ENCODE measurements at regions not wholly inside any gene's neighbourhood (a gene's known extent, or its start where the extent isn't known, plus 50 kb on each side); places are given as distances from the start of the nearest gene placed in this dataset.

- TF ChIP-seq ATF2 (IDR thresholded peaks at IDR 0.05; ENCODE audit: low read length) (no peak), NFYB (IDR thresholded peaks at IDR 0.05; ENCODE audit: insufficient read depth, low read depth, low read length) (no peak), E2F8 (IDR thresholded peaks at IDR 0.05; ENCODE audit: low read depth, partially characterized antibody) (no peak)
Observed at GRCh38 chr14:21884995-21885394, 211.4 kb upstream of the OR4E1 start (continued).

GRCh38 chr14:21882226-21882625, 208.6 kb upstream of the OR4E1 start:
- no peak overlapping the region for H3K4me3 ChIP-seq
- no peaks in the 10 kb centered on the region for H3K27me3 ChIP-seq (replicated peaks in 1 of 2; ENCODE audit: control insufficient read depth in 2 of 2, insufficient read depth in 2 of 2, low read length in 1 of 2)
- H4K20me1 ChIP-seq (ENCODE audit: control insufficient read depth, insufficient read depth): no peaks in the 10 kb centered on the region
- no peak overlapping the region for H2AFZ ChIP-seq (ENCODE audit: control insufficient read depth, low read depth, low read length)
- DNase-seq (ENCODE audit: low read depth, low spot score): no peak
- H3K36me3 ChIP-seq (ENCODE audit: control insufficient read depth in 2 of 2, insufficient read depth in 2 of 2, low read length in 1 of 2): no peaks in the 10 kb centered on the region
- FAIRE-seq: no peak
- H3K79me2 ChIP-seq (ENCODE audit: control insufficient read depth, insufficient read depth, low read length): no peaks in the 10 kb centered on the region
- ChIA-PET SMC1A (ENCODE audit: uncharacterized antibody, unreplicated experiment) (no interaction called here), CTCF (no interaction called here), RAD21 (ENCODE audit: unreplicated experiment) (no interaction called here), POLR2A (no interaction called here)
- 0% methylated on average over 1 of the region's 1 CpG for WGBS (ENCODE audit: insufficient coverage, insufficient replicate concordance, low lambda C conversion rate, missing lambda C conversion rate)
- no peak for ATAC-seq
- in situ Hi-C loops (cut with MboI) (no loop called here), intact Hi-C loops (cut with micrococcal nuclease; ENCODE audit: unreplicated experiment) (no loop called here)
- H3K9me3 ChIP-seq (replicated peaks; ENCODE audit: control insufficient read depth, insufficient read depth, low read length): no peaks in the 10 kb centered on the region
- no TSS peak for BruUV-seq (replicated peaks)
- H3K4me1 ChIP-seq (ENCODE audit: control insufficient read depth, insufficient read depth, low read length): no peaks in the 10 kb centered on the region
- H3K27ac ChIP-seq (ENCODE audit: control insufficient read depth, insufficient read depth): no peak overlapping the region
- TF ChIP-seq CBX3 (IDR thresholded peaks at IDR 0.05; ENCODE audit: borderline replicate concordance, low read depth): no peak
- no peak overlapping the region for H3K9ac ChIP-seq (ENCODE audit: control insufficient read depth, insufficient read depth, low read length)
- no peak overlapping the region for H3K4me2 ChIP-seq (ENCODE audit: control insufficient read depth, insufficient read depth)
